ENCODE measurements at regions not wholly inside any gene's neighbourhood (a gene's known extent, or its start where the extent isn't known, plus 50 kb on each side); places are given as distances from the start of the nearest gene placed in this dataset.

DNA sequence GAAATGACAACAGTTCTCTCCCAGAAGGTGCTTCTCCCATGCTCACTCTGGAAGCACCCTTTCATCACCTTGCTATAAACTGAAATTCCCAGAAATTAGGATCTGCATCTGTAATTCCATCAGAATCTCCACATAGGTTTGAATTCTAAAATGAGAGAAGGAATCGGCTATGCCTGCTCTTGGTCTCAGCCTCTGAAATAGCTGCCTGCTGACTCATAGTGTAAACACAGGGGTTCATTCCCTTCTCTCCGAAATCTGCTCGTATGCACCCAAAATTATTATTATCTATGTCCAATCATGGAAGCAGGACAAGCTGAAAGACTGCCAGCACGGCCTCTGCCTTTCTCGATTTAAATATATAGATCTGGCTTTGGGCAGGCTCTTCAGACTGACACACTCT lies 74.6 kb upstream of the TAB2 start:
- TF ChIP-seq GATA2 (IDR thresholded peaks at IDR 0.05; ENCODE audit: low read depth, low read length): no peak
- TF ChIP-seq GATA3 (IDR thresholded peaks at IDR 0.05; ENCODE audit: low read depth, low read length): no peak
